COR-L47 (cell line): ENCODE measurements at regions not wholly inside any gene's neighbourhood (a gene's known extent, or its start where the extent isn't known, plus 50 kb on each side); places are given as distances from the start of the nearest gene placed in this dataset.
"Not testable (repeated sequence)": the region's sequence is repeated elsewhere in the genome, so short reads cannot be mapped to it uniquely, and the experiment has no call there.

ENCODE experiments used
- DNase-seq: peaks from one replicate; lab custom pipeline; 2025; lab: John Stamatoyannopoulos, UW

GRCh38 chr2:40043641-40044040 lies 264.6 kb upstream of the THUMPD2 start:
- DNase-seq: no peak

GRCh38 chr2:40043191-40043590 lies 264.1 kb upstream of the THUMPD2 start:
- no peak for DNase-seq

GRCh38 chr2:40041422-40042382 lies 262.6 kb upstream of the THUMPD2 start:
- DNase-seq: no peak

- DNase-seq: no peak
These were observed 260.5 kb upstream of the THUMPD2 start for GRCh38 chr2:40039549-40039948.

GRCh38 chr2:40038646-40039045 lies 259.6 kb upstream of the THUMPD2 start:
- DNase-seq: no peak

GRCh38 chr2:40037303-40037702 lies 258.2 kb upstream of the THUMPD2 start:
- no peak for DNase-seq

GRCh38 chr2:40036241-40036640 lies 257.2 kb upstream of the THUMPD2 start:
- no peak for DNase-seq

GRCh38 chr2:40034801-40035200 lies 255.7 kb upstream of the THUMPD2 start:
- no peak for DNase-seq

- no peak for DNase-seq
These were observed 255.1 kb upstream of the THUMPD2 start for GRCh38 chr2:40034198-40034597.

GRCh38 chr2:40033781-40034180 lies 254.7 kb upstream of the THUMPD2 start:
- DNase-seq: no peak

- no peak for DNase-seq
These were observed 253.7 kb upstream of the THUMPD2 start for GRCh38 chr2:40032650-40033319.

GRCh38 chr2:40030456-40030975 lies 251.5 kb upstream of the THUMPD2 start:
- DNase-seq: no peak

- DNase-seq: no peak
These were observed 249.9 kb upstream of the THUMPD2 start for GRCh38 chr2:40028792-40029488.

- DNase-seq: no peak
These were observed 248.9 kb upstream of the THUMPD2 start for GRCh38 chr2:40027968-40028367.

- DNase-seq: not testable (repeated sequence)
These were observed 246.2 kb upstream of the THUMPD2 start for GRCh38 chr2:40025276-40025675.

- DNase-seq: no peak
These were observed 241.9 kb upstream of the THUMPD2 start for GRCh38 chr2:40020997-40021396.

- DNase-seq: no peak
These were observed 237.3 kb upstream of the THUMPD2 start for GRCh38 chr2:40016151-40016885.

- not testable (repeated sequence) for DNase-seq
These were observed 234.9 kb upstream of the THUMPD2 start for GRCh38 chr2:40013962-40014361.

- no peak for DNase-seq
These were observed 225.3 kb upstream of the THUMPD2 start for GRCh38 chr2:40004336-40004735.

- no peak for DNase-seq
These were observed 223.3 kb upstream of the THUMPD2 start for GRCh38 chr2:40002339-40002738.

GRCh38 chr2:39999864-40000263 lies 220.8 kb upstream of the THUMPD2 start:
- no peak for DNase-seq

- DNase-seq: no peak
These were observed 219.6 kb upstream of the THUMPD2 start for GRCh38 chr2:39998617-39999016.
